BLaER1 treated with 17β-estradiol and CSF1 and Interleukin-3, amounts not matched to agents 10 nM and 100 nM (cell line): ENCODE measurements at regions not wholly inside any gene's neighbourhood (a gene's known extent, or its start where the extent isn't known, plus 50 kb on each side); places are given as distances from the start of the nearest gene placed in this dataset.
"Not testable (repeated sequence)": the region's sequence is repeated elsewhere in the genome, so short reads cannot be mapped to it uniquely, and the experiment has no call there.

Source experiments
- H3K27ac ChIP-seq, 11 experiments: shearing (Covaris generic); formaldehyde crosslinking; 2 replicates each; pipeline ENCODE4 v1.8.1; 2022
- H3K27me3 ChIP-seq, 11 experiments: shearing (Covaris generic); formaldehyde crosslinking; 2 replicates each; pipeline ENCODE4 v1.8.1; 2022
- H3K36me3 ChIP-seq, 11 experiments: shearing (Covaris generic); formaldehyde crosslinking; 2 replicates each; pipeline ENCODE4 v1.8.1; 2022
- H3K4me1 ChIP-seq, 10 experiments: shearing (Covaris generic); formaldehyde crosslinking; 2 replicates each; pipeline ENCODE4 v1.8.1; 2022
- H3K4me2 ChIP-seq, 11 experiments: shearing (Covaris generic); formaldehyde crosslinking; 2 replicates each; pipeline ENCODE4 v1.8.1; 2022
- H3K4me3 ChIP-seq, 10 experiments: shearing (Covaris generic); formaldehyde crosslinking; 2 replicates each; pipeline ENCODE4 v1.8.1; 2022
- H3K9ac ChIP-seq, 11 experiments: shearing (Covaris generic); formaldehyde crosslinking; 2 replicates each; pipeline ENCODE4 v1.8.1; 2022
- H3K9me3 ChIP-seq, 11 experiments: shearing (Covaris generic); formaldehyde crosslinking; replicated peaks in 1 of 11; 2 replicates each; pipeline ENCODE4 v1.8.1; 2022
- H4K20me1 ChIP-seq, 11 experiments: shearing (Covaris generic); formaldehyde crosslinking; 2 replicates each; pipeline ENCODE4 v1.8.1; 2022
- Cebpa-rat ChIP-seq, 11 experiments: shearing (Covaris generic); IDR thresholded peaks; 2 replicates each; pipeline ENCODE4 v1.8.1; 2022

DNA sequence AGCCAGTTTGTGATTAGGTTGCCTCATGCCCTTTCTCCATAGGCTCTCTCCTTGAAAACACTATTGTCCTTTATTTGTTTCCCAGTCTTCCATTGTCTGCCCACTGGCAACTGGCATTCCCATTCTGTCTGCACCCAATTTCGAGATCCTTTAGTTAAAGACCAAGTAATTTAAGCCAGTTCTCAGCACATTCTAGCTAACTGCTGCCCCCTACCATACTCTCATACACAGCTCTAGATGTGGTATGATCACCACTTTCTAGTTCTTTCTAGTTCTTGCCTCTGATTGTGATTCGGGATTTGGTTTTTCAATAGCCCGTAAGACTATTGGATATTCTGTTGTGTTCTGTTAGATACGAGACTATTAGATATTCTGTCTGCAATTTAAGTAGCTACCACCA, 135.8 kb upstream of the TRPC5 start:
- no peak overlapping the region for H3K4me2 ChIP-seq
- H4K20me1 ChIP-seq = 0 out of 22 replicates have a peak, but pooled peaks cover 0 to 4% (median 0%) of the 10 kb centered on the region in 11 experiments
- H3K4me3 ChIP-seq = no peak overlapping the region
- no peak overlapping the region for H3K9ac ChIP-seq
- peaks cover 54 to 99% (median 90%) of the 10 kb centered on the region in 11 experiments for H3K27me3 ChIP-seq
- H3K9me3 ChIP-seq = no peaks in the 10 kb centered on the region
- no peaks in the 10 kb centered on the region for H3K36me3 ChIP-seq
- H3K4me1 ChIP-seq = no peaks in the 10 kb centered on the region
- no peak for TF ChIP-seq Cebpa-rat (IDR thresholded peaks at IDR 0.05)
- no peak overlapping the region for H3K27ac ChIP-seq

- Histone ChIP-seq H4K20me1 (no peaks in the 10 kb centered on the region; a peak in 1 of 22 replicates), H3K4me3 (no peak overlapping the region)
- no peak for TF ChIP-seq Cebpa-rat (IDR thresholded peaks at IDR 0.05)
These were observed 128.9 kb upstream of the TRPC5 start for GRCh38 chrX:112211459-112211858.

GRCh38 chrX:112197840-112198239, 115.3 kb upstream of the TRPC5 start:
- Histone ChIP-seq H3K27ac (no peak overlapping the region), H4K20me1 (no peaks in the 10 kb centered on the region), H3K4me1 (no peaks in the 10 kb centered on the region), H3K4me2 (no peak overlapping the region), H3K9me3 (no peaks in the 10 kb centered on the region), H3K9ac (no peak overlapping the region), H3K36me3 (no peaks in the 10 kb centered on the region), H3K4me3 (no peak overlapping the region), H3K27me3 (peaks cover 69 to 99% (median 96%) of the 10 kb centered on the region in 11 experiments)
- TF ChIP-seq Cebpa-rat (IDR thresholded peaks at IDR 0.05) = no peak

More at GRCh38 chrX:112211459-112211858, 128.9 kb upstream of the TRPC5 start:
- Histone ChIP-seq H3K36me3 (no peaks in the 10 kb centered on the region), H3K27ac (no peak overlapping the region), H3K27me3 (peaks cover 70 to 99% (median 91%) of the 10 kb centered on the region in 11 experiments), H3K9me3 (no peaks in the 10 kb centered on the region), H3K9ac (no peak overlapping the region), H3K4me1 (no peaks in the 10 kb centered on the region), H3K4me2 (no peak overlapping the region)

- Histone ChIP-seq H3K4me1 (no peaks in the 10 kb centered on the region), H3K27ac (no peak overlapping the region), H3K4me2 (no peak overlapping the region), H3K9me3 (no peaks in the 10 kb centered on the region), H3K4me3 (no peak overlapping the region), H3K27me3 (peaks cover 48 to 98% (median 88%) of the 10 kb centered on the region in 11 experiments), H3K36me3 (no peaks in the 10 kb centered on the region), H4K20me1 (no peaks in the 10 kb centered on the region), H3K9ac (no peak overlapping the region)
- TF ChIP-seq Cebpa-rat (IDR thresholded peaks at IDR 0.05) = no peak
These were observed 108.1 kb upstream of the TRPC5 start for GRCh38 chrX:112190646-112191045.

GRCh38 chrX:112181361-112181760, 98.8 kb upstream of the TRPC5 start:
- not testable (repeated sequence) for H3K36me3 ChIP-seq, H3K9me3 ChIP-seq, H3K4me2 ChIP-seq, H3K27ac ChIP-seq, H4K20me1 ChIP-seq, H3K4me1 ChIP-seq, H3K4me3 ChIP-seq, H3K9ac ChIP-seq
- H3K27me3 ChIP-seq = peaks cover 45 to 97% (median 87%) of the 10 kb centered on the region in 11 experiments

DNA sequence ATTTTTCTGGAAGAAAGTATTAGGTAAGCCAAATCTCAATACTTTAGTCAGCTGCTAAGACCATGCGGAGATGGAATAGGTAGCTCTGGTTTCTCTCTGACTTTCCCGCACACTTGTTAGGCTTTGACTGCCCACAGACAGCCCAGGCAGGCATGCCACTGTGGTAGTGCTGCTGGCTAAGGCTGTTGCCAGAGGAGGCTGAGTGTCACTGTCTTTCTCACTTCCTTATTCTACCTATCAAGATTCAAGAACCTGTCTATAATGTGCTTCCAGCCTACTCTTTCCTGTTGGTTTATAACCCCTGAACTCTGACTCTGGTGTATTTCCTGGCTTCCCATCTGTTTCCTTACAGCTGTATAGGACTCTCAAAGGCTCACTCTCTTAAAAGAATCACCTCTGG, 81.8 kb upstream of the TRPC5 start:
- H3K9ac ChIP-seq = no peak overlapping the region
- no peak overlapping the region for H3K27ac ChIP-seq
- H3K36me3 ChIP-seq = no peaks in the 10 kb centered on the region
- H3K4me3 ChIP-seq = no peak overlapping the region
- no peak overlapping the region for H3K4me2 ChIP-seq
- no peaks in the 10 kb centered on the region for H3K4me1 ChIP-seq
- H3K9me3 ChIP-seq = peaks cover 0 to 3% (median 0%) of the 10 kb centered on the region in 11 experiments; a peak in 5 of 22 replicates
- peaks cover 82 to 97% (median 91%) of the 10 kb centered on the region in 11 experiments for H3K27me3 ChIP-seq
- H4K20me1 ChIP-seq = no peaks in the 10 kb centered on the region
- TF ChIP-seq Cebpa-rat (IDR thresholded peaks at IDR 0.05) = no peak

DNA sequence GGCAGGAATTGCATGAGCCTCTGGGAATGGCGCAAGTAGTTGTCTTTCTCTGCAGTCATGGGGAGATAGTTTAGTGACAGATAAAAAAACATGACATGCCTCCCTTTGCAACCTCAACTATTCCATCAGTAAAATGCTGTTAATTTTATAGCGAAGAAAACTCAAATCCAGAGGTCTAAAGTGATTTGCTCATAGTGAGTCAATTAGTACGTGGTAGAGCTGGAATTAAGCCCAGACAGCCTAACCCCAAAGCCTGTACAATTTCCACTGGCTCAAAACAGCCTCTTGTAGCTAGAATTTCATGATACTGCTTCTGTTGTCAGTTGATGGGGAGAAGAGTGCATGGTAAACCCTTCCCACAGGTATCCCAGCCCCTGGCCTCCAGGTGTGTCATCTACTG, 81.3 kb upstream of the TRPC5 start:
- H3K4me2 ChIP-seq = no peak overlapping the region
- no peaks in the 10 kb centered on the region for H3K4me1 ChIP-seq
- no peak for TF ChIP-seq Cebpa-rat (IDR thresholded peaks at IDR 0.05)
- H3K4me3 ChIP-seq = no peak overlapping the region
- no peak overlapping the region for H3K9ac ChIP-seq
- H3K27ac ChIP-seq = no peak overlapping the region
- no peaks in the 10 kb centered on the region for H3K36me3 ChIP-seq
- H3K27me3 ChIP-seq = peaks cover 85 to 98% (median 96%) of the 10 kb centered on the region in 11 experiments
- no peaks in the 10 kb centered on the region for H3K9me3 ChIP-seq
- H4K20me1 ChIP-seq = no peaks in the 10 kb centered on the region

DNA sequence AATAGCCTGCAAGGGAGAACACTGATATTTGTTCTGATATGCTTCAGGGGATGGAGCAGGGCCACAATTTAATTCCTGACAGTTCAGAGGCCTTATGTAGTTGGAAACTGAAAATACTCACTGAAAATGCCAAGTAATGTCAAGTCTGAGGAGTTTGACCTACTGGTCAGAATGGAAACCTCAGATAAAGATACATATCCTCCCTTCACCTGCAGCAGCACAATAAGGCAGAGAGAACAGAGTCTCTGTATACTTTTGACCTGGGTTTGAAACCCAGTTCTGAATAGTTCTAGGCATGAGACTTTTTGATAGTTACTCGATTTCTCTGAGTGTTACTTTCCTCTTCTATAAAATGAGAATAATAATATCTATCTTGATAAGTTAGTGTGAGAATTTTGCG, 65.8 kb upstream of the TRPC5 start:
- H4K20me1 ChIP-seq = no peaks in the 10 kb centered on the region; a peak in 1 of 22 replicates
- no peak for TF ChIP-seq Cebpa-rat (IDR thresholded peaks at IDR 0.05)
- H3K4me3 ChIP-seq = no peak overlapping the region
- no peak overlapping the region for H3K27ac ChIP-seq
- no peak overlapping the region for H3K9ac ChIP-seq
- no peaks in the 10 kb centered on the region for H3K36me3 ChIP-seq
- peaks cover 0 to 12% (median 4%) of the 10 kb centered on the region in 11 experiments; a peak in 11 of 22 replicates for H3K9me3 ChIP-seq
- peaks cover 94 to 100% (median 99%) of the 10 kb centered on the region in 11 experiments for H3K27me3 ChIP-seq
- no peaks in the 10 kb centered on the region for H3K4me1 ChIP-seq
- no peak overlapping the region for H3K4me2 ChIP-seq

DNA sequence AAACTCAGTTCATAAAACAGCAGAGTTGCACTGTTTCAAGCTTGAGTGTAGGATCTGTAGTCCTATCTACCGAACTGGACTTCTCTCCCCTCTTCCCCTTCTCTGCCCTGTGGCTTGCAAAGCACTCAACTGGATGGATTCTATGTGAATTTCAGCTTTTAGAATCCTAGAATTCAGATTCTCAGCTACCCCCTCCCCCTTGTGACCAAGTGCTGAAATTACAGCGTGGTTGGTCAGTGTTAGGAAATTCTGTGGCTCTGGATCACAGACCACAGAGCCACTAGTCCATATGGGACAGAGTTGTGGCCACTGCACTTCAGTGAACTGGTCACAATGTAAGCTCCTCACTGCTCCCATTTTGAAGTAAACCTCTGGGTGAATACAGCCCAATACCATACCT, 64.6 kb upstream of the TRPC5 start:
- H3K27me3 ChIP-seq = peaks cover 91 to 100% (median 99%) of the 10 kb centered on the region in 11 experiments
- H3K4me3 ChIP-seq = no peak overlapping the region
- no peak for TF ChIP-seq Cebpa-rat (IDR thresholded peaks at IDR 0.05)
- 0 out of 22 replicates have a peak, but pooled peaks cover 0 to under 1% (median 0%) of the 10 kb centered on the region in 11 experiments for H3K9me3 ChIP-seq
- H3K4me2 ChIP-seq = no peak overlapping the region
- no peak overlapping the region for H3K27ac ChIP-seq
- no peaks in the 10 kb centered on the region for H3K4me1 ChIP-seq
- no peaks in the 10 kb centered on the region; a peak in 1 of 22 replicates for H4K20me1 ChIP-seq
- H3K36me3 ChIP-seq = no peaks in the 10 kb centered on the region
- no peak overlapping the region for H3K9ac ChIP-seq

DNA sequence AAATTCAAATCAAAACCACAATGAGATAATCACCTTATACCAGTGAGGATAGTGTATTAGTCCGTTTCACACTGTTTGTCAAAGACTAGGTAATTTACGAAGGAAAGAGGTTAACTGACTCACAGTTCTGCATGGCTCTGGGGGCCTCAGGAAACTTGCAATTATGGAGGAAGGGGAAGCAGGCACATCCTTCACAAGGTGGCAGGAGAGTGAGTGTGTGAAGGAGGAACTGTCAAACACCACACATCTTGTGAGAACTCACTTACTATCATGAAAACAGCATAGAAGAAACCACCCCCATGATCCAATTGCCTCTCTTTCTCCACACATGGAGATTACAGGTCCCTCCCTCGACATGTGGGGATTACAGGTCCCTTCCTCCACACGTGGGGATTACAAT, 54.7 kb upstream of the TRPC5 start:
- Histone ChIP-seq H3K4me3 (no peak overlapping the region), H3K36me3 (no peaks in the 10 kb centered on the region), H3K9ac (no peak overlapping the region), H3K4me2 (no peak overlapping the region), H3K27me3 (peaks cover 70 to 93% (median 87%) of the 10 kb centered on the region in 11 experiments), H4K20me1 (no peaks in the 10 kb centered on the region), H3K9me3 (peaks cover 7 to 43% (median 20%) of the 10 kb centered on the region in 11 experiments; a peak in 20 of 22 replicates), H3K27ac (no peak overlapping the region), H3K4me1 (no peaks in the 10 kb centered on the region)
- TF ChIP-seq Cebpa-rat (IDR thresholded peaks at IDR 0.05) = no peak
